Neuronal stem cell (in vitro differentiated cells): ENCODE measurements at regions not wholly inside any gene's neighbourhood (a gene's known extent, or its start where the extent isn't known, plus 50 kb on each side); places are given as distances from the start of the nearest gene placed in this dataset.

ENCODE experiments used
- DNase-seq: peaks from one replicate; pipeline ENCODE4 v3.0.0-alpha.2; 2013; ENCODE audit warnings: low spot score
- H2AFZ ChIP-seq: one replicate; pipeline ENCODE4 v1.6.1; 2013; ENCODE audit warnings: mild to moderate bottlenecking, low read length, inconsistent platforms
- H2AK5ac ChIP-seq: 2 replicates; pipeline ENCODE4 v1.6.1; 2013; ENCODE audit warnings: low read depth, mild to moderate bottlenecking, inconsistent platforms, low read length, moderate library complexity, mixed read lengths
- H2BK120ac ChIP-seq: 2 replicates; pipeline ENCODE4 v1.6.1; 2013; ENCODE audit warnings: low read depth, mild to moderate bottlenecking, inconsistent platforms, low read length, moderate library complexity, mixed read lengths
- H2BK12ac ChIP-seq: one replicate; pipeline ENCODE4 v1.6.1; 2013; ENCODE audit warnings: low read length, inconsistent platforms
- H2BK15ac ChIP-seq: 2 replicates; pipeline ENCODE4 v1.6.1; 2013; ENCODE audit warnings: mild to moderate bottlenecking, low read length, inconsistent platforms, mixed read lengths
- H2BK5ac ChIP-seq: one replicate; pipeline ENCODE4 v1.6.1; 2013; ENCODE audit warnings: inconsistent platforms, mild to moderate bottlenecking, low read length, moderate library complexity
- H3K14ac ChIP-seq: one replicate; pipeline ENCODE4 v1.6.1; 2013; ENCODE audit warnings: low read length, inconsistent platforms
- H3K18ac ChIP-seq: 2 replicates; pipeline ENCODE4 v1.6.1; 2013; ENCODE audit warnings: low read length, inconsistent platforms
- H3K23ac ChIP-seq: 2 replicates; pipeline ENCODE4 v1.6.1; 2013; ENCODE audit warnings: low read depth, mild to moderate bottlenecking, mixed read lengths, low read length, inconsistent platforms; ENCODE audit not compliant: poor library complexity
- H3K27ac ChIP-seq: replicated peaks from 3 replicates; pipeline ENCODE4 v1.5.1; 2013; ENCODE audit warnings: low read length, inconsistent platforms
- H3K27me3 ChIP-seq, 3 experiments: 2 replicates each; pipeline ENCODE4 v1.6.1; 2013; ENCODE audit warnings: low read length in 3 of 3, mild to moderate bottlenecking in 2 of 3, inconsistent platforms in 1 of 3, low read depth in 1 of 3, mixed read lengths in 1 of 3, moderate library complexity in 1 of 3; ENCODE audit not compliant: control insufficient read depth in 3 of 3, insufficient read depth in 3 of 3
- H3K36me3 ChIP-seq, 2 donors: replicated peaks in 1 of 2; 2 replicates each; pipeline ENCODE4 v1.6.1; 2013; ENCODE audit warnings: low read length in 2 of 2; ENCODE audit not compliant: control insufficient read depth in 2 of 2, insufficient read depth in 2 of 2
- H3K4ac ChIP-seq: 2 replicates; pipeline ENCODE4 v1.6.1; 2013; ENCODE audit warnings: inconsistent platforms, mild to moderate bottlenecking, low read length, moderate library complexity
- H3K4me1 ChIP-seq, 2 donors: 1 replicate in 1 of 2; 2 replicates in 1 of 2; pipeline ENCODE4 v1.6.1; 2013; ENCODE audit warnings: low read length in 2 of 2, low read depth in 1 of 2; ENCODE audit not compliant: control insufficient read depth in 2 of 2, insufficient read depth in 1 of 2
- H3K4me2 ChIP-seq: one replicate; pipeline ENCODE4 v1.6.1; 2013; ENCODE audit warnings: mild to moderate bottlenecking, low read length, inconsistent platforms; ENCODE audit not compliant: insufficient read depth, poor library complexity, severe bottlenecking
- H3K4me3 ChIP-seq, 2 donors: 2 replicates each; pipeline ENCODE4 v1.5.1; 2013; ENCODE audit warnings: low read length in 2 of 2, mild to moderate bottlenecking in 2 of 2, inconsistent platforms in 1 of 2, moderate library complexity in 1 of 2
- H3K79me1 ChIP-seq: one replicate; pipeline ENCODE4 v1.6.1; 2013; ENCODE audit warnings: low read depth, mild to moderate bottlenecking, inconsistent platforms, low read length, moderate library complexity
- H3K9ac ChIP-seq: one replicate; pipeline ENCODE4 v1.6.1; 2013; ENCODE audit warnings: mild to moderate bottlenecking, low read depth, low read length, inconsistent platforms; ENCODE audit not compliant: poor library complexity
- H3K9me3 ChIP-seq, 2 donors: replicated peaks in 1 of 2; 2 replicates each; pipeline versions ENCODE3 to v1.6.1; 2013; ENCODE audit warnings: low read length in 2 of 2, mild to moderate bottlenecking in 2 of 2, inconsistent platforms in 1 of 2, low read depth in 1 of 2, mixed read lengths in 1 of 2, moderate library complexity in 1 of 2; ENCODE audit not compliant: control insufficient read depth in 2 of 2, insufficient read depth in 1 of 2
- H4K8ac ChIP-seq: one replicate; pipeline ENCODE4 v1.6.1; 2013; ENCODE audit warnings: low read depth, mild to moderate bottlenecking, inconsistent platforms, low read length, moderate library complexity
- H4K91ac ChIP-seq: one replicate; pipeline ENCODE4 v1.6.1; 2013; ENCODE audit warnings: low read length, low read depth, mild to moderate bottlenecking, inconsistent platforms; ENCODE audit not compliant: poor library complexity
- WGBS, 2 donors: extraction: QIAGEN DNeasy Blood & Tissue Kit; methylation state at CpG; one replicate each; pipeline ENCODE4 v1.1.7; 2013; ENCODE audit warnings: missing lambda C conversion rate in 2 of 2, mixed read lengths in 1 of 2; ENCODE audit not compliant: insufficient read length in 2 of 2, insufficient replicate concordance in 1 of 2; ENCODE audit errors: extremely low coverage in 2 of 2; 5-methylcytosine and 5-hydroxymethylcytosine counted together

DNA sequence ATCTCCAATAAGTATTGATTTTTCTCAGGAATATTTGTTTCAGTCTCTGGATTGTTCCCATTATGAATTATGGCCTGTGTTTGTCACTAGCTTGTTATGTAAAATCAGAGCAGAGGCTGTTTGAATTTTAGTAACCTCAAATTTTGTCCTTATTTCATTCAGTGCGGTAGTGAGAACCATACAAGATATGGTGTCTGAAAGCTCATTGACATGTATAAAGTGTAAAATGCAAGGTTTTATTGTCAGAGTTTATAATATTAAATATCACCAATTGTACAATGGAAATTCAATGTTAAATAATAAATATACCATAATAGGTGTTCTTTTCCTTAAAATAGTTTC is 353.3 kb upstream of the SYNCRIP start:
- no peak overlapping the region for H2AK5ac ChIP-seq
- no peak overlapping the region for H2AFZ ChIP-seq
- no peak overlapping the region for H3K14ac ChIP-seq
- H3K4ac ChIP-seq = no peak overlapping the region
- H2BK5ac ChIP-seq = no peak overlapping the region
- no CpG with 5 or more reads among the region's 1 CpG for WGBS, 2 donors
- H3K27ac ChIP-seq = no peak overlapping the region
- H3K4me1 ChIP-seq = no peaks in the 10 kb centered on the region
- no peak overlapping the region for H3K4me2 ChIP-seq
- no peaks in the 10 kb centered on the region for H3K36me3 ChIP-seq
- no peaks in the 10 kb centered on the region for H3K27me3 ChIP-seq
- no peaks in the 10 kb centered on the region for H3K9me3 ChIP-seq
- DNase-seq = no peak
- H3K9ac ChIP-seq = no peak overlapping the region
- no peak overlapping the region for H2BK120ac ChIP-seq
- no peak overlapping the region for H2BK15ac ChIP-seq
- no peak overlapping the region for H4K91ac ChIP-seq
- H4K8ac ChIP-seq = no peak overlapping the region
- no peak overlapping the region for H3K4me3 ChIP-seq
- H3K18ac ChIP-seq = no peak overlapping the region
- H3K79me1 ChIP-seq = no peaks in the 10 kb centered on the region
- H3K23ac ChIP-seq = no peak overlapping the region
- no peak overlapping the region for H2BK12ac ChIP-seq

DNA sequence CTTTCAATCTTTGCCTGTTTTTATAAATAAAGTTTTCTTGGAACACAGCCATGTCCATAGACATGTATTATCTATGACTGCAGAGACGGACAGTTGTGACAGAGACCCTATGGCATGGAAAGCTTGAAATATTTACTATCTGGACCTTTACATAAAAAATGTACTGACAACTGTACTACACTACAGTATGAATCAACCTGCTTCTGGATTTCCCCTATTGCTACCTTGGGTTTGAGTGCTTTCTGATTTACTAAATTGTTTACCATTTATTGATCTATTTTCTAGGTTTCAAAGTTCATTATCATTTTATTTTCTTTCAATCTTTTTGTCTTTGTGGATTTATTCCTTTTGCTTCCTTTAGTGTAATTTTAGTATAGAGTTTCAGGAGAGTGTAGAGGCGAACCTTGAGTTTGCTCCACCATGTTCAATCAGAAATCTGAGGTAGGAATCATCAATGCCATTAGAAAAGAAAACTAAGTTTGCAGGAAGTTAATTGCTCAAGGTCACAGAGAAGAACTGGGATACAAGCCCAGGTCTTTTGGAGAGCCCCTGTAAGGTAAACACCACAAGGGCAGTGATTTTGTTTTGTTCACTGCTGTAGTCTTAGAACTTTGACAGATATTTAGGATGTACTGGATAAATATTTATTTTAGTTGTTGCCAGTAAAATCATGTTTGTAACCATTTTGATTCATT is 352.8 kb upstream of the SYNCRIP start:
- no peak overlapping the region for H3K4me3 ChIP-seq
- H2BK15ac ChIP-seq = no peak overlapping the region
- H2AK5ac ChIP-seq = no peak overlapping the region
- no peak overlapping the region for H4K91ac ChIP-seq
- H3K14ac ChIP-seq = no peak overlapping the region
- no peak overlapping the region for H3K4ac ChIP-seq
- no peak for DNase-seq
- H2BK12ac ChIP-seq = no peak overlapping the region
- no peak overlapping the region for H3K9ac ChIP-seq
- H3K4me1 ChIP-seq = no peaks in the 10 kb centered on the region
- H3K9me3 ChIP-seq = no peaks in the 10 kb centered on the region
- no peaks in the 10 kb centered on the region for H3K36me3 ChIP-seq
- H3K18ac ChIP-seq = no peak overlapping the region
- no peak overlapping the region for H2BK5ac ChIP-seq
- WGBS, 2 donors = no CpG with 5 or more reads among the region's 2 CpGs
- H2BK120ac ChIP-seq = no peak overlapping the region
- H3K79me1 ChIP-seq = no peaks in the 10 kb centered on the region
- no peak overlapping the region for H3K4me2 ChIP-seq
- no peaks in the 10 kb centered on the region for H3K27me3 ChIP-seq
- H3K23ac ChIP-seq = no peak overlapping the region
- H2AFZ ChIP-seq = no peak overlapping the region
- no peak overlapping the region for H3K27ac ChIP-seq
- H4K8ac ChIP-seq = no peak overlapping the region

DNA sequence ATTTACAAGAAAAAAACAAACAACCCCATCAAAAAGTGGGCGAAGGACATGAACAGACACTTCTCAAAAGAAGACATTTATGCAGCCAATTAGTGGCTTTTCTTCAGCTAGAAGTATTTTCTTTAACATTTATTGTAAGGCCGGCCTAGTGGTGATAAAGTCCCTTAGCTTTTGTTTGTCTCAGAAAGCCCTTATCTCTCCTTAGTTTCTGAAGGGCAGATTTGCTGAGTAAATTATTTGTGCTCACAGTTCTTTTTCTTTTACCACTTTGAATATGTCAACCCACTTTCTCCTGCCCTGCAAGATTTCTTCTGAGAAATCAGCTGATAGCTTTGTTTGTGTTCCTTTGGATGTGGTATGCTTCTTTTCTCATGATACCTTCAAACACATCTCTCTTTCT is 344.0 kb upstream of the SYNCRIP start:
- Histone ChIP-seq H3K4me2 (no peak overlapping the region), H4K91ac (no peak overlapping the region), H3K18ac (no peak overlapping the region), H2BK120ac (no peak overlapping the region), H4K8ac (no peak overlapping the region), H3K9me3 (peaks cover 0 to 10% of the 10 kb centered on the region in 2 donors), H3K9ac (no peak overlapping the region), H2BK15ac (no peak overlapping the region), H3K23ac (no peak overlapping the region), H3K79me1 (no peaks in the 10 kb centered on the region), H3K14ac (no peak overlapping the region), H3K4me1 (no peaks in the 10 kb centered on the region), H3K27ac (no peak overlapping the region), H3K36me3 (peaks cover 0 to 5% of the 10 kb centered on the region in 2 donors), H2AFZ (no peak overlapping the region), H2BK5ac (no peak overlapping the region), H2BK12ac (no peak overlapping the region), H2AK5ac (no peak overlapping the region), H3K4ac (no peak overlapping the region), H3K4me3 (no peak overlapping the region), H3K27me3 (no peaks in the 10 kb centered on the region)
- DNase-seq = no peak
- WGBS, 2 donors = no CpG with 5 or more reads among the region's 2 CpGs

DNA sequence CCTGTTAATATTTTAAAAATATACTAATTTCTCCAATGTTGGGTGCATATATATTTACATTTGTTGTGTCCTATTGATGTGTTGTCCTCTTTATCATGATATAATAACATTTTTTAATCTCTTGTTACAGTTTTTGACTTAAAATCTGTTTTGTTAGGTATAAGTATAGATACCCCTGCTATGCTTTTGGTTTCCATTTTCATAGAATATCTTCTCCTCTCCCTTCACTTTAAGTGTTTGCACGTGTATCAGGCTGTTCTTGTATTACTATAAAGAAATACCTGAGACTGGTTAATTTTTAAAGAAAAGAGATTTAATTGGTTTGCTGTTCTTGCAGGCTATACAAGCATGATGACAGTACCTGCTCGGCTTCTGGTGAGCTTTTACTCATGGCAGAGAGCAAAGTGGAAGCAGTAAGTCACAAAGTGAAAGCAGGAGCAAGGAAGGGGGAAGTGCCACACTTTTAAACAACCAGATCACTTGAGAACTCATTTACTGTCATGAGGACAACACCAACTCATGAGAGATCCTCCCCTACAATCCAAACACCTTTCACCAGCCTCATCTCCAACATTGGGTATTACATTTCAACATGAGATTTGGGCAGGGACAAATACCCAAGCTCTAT is 340.5 kb upstream of the SYNCRIP start:
- no peak overlapping the region for H2BK120ac ChIP-seq
- no peak overlapping the region for H3K4me3 ChIP-seq
- no peak overlapping the region for H2BK15ac ChIP-seq
- H3K36me3 ChIP-seq = peaks cover 0 to 4% of the 10 kb centered on the region in 2 donors
- H2AK5ac ChIP-seq = no peak overlapping the region
- H3K9ac ChIP-seq = no peak overlapping the region
- H4K8ac ChIP-seq = no peak overlapping the region
- H2BK5ac ChIP-seq = no peak overlapping the region
- no peak overlapping the region for H2BK12ac ChIP-seq
- H3K4me1 ChIP-seq = no peaks in the 10 kb centered on the region
- no peak overlapping the region for H3K18ac ChIP-seq
- H3K4ac ChIP-seq = no peak overlapping the region
- H3K79me1 ChIP-seq = no peaks in the 10 kb centered on the region
- no peak overlapping the region for H4K91ac ChIP-seq
- H3K4me2 ChIP-seq = no peak overlapping the region
- no CpG with 5 or more reads among the region's 2 CpGs for WGBS, 2 donors
- no peak overlapping the region for H3K23ac ChIP-seq
- no peak overlapping the region for H2AFZ ChIP-seq
- H3K27ac ChIP-seq = no peak overlapping the region
- no peak for DNase-seq
- H3K9me3 ChIP-seq = peaks cover 0 to 6% of the 10 kb centered on the region in 2 donors
- no peaks in the 10 kb centered on the region for H3K27me3 ChIP-seq
- no peak overlapping the region for H3K14ac ChIP-seq
